Fibroblast of gingiva (primary cell): ENCODE measurements at regions not wholly inside any gene's neighbourhood (a gene's known extent, or its start where the extent isn't known, plus 50 kb on each side); places are given as distances from the start of the nearest gene placed in this dataset.
"Not testable (repeated sequence)": the region's sequence is repeated elsewhere in the genome, so short reads cannot be mapped to it uniquely, and the experiment has no call there.

ENCODE experiments used
- DNase-seq: peaks from one replicate; pipeline ENCODE4 v3.0.0-alpha.2; 2011; ENCODE audit warnings: low read depth

DNA sequence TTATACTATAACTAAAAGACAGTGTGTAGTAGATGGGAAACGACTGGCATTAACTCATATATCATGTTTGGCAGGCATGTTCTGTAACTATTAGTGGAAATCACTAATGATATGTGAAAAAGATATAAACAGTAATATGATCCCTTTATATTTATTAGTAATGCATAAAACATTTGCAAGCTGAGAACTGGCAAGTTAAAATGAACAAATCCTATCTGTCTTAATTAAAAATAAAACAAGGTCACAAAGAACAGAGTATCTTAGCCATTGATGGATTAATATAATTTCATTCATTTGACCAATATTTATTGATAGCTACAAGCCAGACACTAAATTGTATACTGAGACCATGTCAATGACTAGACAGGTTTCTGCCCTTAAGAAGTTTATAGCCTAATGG, 154.5 kb downstream of the CRPPA start:
- no peak for DNase-seq

DNA sequence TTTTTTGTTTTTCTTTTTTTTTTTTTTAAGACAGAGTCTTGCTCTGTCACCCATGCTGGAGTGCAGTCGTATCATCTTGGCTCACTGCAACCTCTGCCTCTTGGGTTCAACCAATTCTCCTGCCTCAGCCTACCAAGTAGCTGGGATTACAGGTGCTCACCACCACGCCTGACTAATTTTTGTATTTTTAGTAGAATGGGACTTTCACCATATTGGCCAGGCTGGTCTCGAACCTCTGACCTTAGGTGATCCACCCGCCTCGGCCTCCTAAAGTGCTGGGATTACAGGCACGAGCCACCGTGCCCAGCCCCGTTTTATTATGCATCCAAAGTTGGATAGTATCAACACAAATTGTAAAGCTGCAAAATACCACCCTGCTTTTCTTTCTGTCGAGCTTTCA, 154.9 kb downstream of the CRPPA start:
- not testable (repeated sequence) for DNase-seq

GRCh38 chr7:16265863-16266458, 155.4 kb downstream of the CRPPA start:
- no peak for DNase-seq

GRCh38 chr7:16264823-16265804, 156.2 kb downstream of the CRPPA start:
- no peak for DNase-seq

DNA sequence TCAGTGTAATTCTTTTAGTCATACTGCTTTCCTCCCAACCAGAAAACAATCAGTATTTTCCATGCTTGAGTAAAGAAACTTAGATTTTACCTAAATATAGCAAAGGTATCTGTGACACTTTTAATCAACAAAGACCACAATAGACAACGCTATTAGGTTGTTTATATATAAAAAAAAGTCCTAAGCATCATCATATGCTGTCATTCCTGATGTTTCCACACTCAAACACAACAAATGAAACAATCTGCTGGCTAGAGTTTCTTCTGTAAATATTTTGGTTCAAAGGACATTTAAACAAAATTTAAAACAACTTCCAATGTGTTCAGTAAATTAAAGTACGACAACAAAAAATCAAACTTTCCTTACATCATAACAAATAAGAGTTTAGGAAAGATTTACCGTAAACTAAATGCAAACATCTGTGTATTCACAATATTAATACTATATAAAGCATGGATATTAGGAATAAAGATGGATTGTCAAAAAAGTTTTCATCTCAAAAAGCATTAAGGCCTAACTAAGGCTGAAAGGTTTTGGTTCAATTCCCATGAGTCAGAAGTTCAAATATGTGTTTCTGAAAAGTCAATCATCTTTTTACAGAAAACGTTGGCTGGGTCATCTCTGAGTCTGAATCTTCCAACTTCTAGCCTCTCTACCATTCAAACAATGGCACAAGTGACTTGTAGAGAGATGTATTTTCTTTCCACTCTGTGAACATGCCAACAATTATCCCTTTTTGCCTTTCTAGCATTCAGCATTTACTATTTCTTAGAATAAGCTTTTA, 157.1 kb downstream of the CRPPA start:
- DNase-seq = peak; percentile 67

GRCh38 chr7:16263377-16263776, 158.0 kb downstream of the CRPPA start:
- DNase-seq = not testable (repeated sequence)

GRCh38 chr7:16261654-16262053, 159.7 kb downstream of the CRPPA start:
- no peak for DNase-seq

GRCh38 chr7:16261100-16261499, 160.2 kb downstream of the CRPPA start:
- no peak for DNase-seq

DNA sequence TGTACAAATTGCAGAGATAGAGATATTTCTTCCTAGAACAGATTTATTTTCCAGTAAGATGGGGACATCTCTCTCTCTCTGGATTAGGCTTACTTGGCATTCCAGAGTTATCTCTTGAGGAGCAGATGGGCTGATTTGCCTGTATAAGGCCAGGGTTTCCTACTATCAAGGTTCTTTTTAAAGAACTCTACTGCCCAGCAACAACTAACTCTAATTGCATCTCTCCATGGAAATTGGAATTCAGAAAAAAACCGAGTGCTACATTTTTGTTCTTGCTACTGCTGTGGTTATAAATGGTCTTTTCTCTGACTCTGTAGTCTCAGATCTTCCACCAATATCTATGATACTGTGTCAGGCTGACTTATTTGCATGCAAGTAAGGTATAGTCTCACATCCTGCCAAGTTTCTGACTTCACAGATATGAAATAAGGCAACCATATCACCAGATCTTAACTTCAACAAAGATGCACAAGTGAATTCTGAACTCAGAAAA, 161.1 kb downstream of the CRPPA start:
- DNase-seq = no peak

DNA sequence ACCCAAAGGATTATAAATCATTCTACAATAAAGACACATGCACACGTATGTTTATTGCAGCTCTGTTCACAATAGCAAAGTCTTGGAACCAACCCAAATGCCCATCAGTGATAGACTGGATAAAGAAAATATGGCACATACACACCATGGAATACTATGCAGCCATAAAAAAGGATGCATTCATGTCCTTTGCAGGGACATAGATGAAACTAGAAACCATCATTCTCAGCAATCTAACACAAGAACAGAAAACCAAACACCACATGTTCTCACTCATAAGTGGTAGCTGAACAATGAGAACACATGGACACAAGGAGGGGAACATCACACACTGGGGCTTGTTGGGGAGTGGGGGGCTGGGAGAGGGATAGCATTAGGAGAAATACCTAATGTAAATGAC, 164.9 kb downstream of the CRPPA start:
- not testable (repeated sequence) for DNase-seq

GRCh38 chr7:16255952-16256351, 165.4 kb downstream of the CRPPA start:
- DNase-seq = not testable (repeated sequence)

DNA sequence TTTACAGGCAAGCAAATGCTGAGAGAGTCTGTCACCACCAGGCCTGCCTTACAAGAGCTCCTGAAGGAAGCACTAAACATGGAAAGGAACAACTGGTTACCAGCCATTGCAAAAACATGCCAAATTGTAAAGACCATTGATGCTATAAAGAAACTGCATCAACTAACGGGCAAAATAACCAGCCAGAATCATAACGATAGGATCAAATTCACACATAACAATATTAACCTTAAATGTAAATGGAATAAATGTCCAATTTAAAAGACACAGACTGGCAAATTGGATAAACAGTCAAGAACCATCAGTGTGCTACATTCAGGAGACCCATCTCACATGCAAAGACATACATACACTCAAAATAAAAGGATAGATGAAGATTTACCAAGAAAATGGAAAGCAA, 170.7 kb downstream of the CRPPA start:
- not testable (repeated sequence) for DNase-seq

DNA sequence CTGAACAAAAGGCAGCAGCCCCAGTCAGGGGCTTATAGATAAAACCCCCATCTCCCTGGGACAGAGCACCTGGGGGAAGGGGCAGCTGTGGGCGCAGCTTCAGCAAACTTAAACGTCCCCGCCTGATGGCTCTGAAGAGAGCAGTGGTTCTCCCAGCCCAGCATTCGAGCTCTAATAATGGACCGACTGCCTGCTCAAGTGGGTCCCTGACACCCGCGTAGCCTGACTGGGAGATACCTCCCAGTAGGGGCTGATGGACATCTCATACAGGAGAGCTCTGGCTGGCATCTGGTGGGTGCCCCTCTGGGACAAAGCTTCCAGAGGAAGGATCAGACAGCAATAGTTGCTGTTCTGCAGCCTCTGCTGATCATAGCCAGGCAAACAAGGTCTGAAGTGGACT, 172.1 kb downstream of the CRPPA start:
- not testable (repeated sequence) for DNase-seq

DNA sequence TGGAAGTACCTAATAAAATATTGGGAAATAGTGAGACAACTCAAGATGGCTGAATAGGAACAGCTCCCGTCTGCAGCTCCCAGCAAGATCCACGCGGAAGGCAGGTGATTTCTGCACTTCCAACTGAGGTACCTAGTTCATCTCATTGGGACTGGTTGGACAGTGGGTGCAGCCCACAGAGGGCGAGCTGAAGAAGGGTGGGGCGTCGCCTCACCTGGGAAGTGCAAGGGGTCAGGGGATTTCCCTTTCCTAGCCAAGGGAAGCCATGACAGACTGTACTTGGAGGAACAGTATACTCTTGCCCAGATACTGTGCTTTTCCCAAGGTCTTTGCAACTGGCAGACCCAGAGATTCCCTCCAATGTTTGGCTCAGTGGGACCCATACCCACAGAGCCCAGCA, 172.8 kb downstream of the CRPPA start:
- DNase-seq = not testable (repeated sequence)

DNA sequence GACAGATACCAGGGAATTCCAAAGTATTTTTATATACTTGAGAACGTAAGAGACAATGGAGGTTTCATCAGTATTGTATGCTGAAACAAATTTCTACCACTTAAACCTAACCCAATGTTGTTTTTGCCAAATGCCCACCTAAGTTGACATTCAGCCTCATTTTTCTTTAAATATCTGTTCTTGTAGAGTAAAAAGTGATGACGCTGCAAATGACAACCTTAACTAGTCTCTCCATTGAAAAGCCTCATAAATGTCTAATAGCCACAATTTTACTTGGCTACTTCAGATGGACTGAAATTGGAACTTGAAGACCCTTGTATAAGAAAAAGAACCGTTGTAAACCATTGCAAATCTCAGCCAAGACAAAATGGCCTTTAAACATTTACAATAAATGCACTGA, 176.9 kb downstream of the CRPPA start:
- DNase-seq = no peak

GRCh38 chr7:16242920-16243319, 178.4 kb downstream of the CRPPA start:
- no peak for DNase-seq

DNA sequence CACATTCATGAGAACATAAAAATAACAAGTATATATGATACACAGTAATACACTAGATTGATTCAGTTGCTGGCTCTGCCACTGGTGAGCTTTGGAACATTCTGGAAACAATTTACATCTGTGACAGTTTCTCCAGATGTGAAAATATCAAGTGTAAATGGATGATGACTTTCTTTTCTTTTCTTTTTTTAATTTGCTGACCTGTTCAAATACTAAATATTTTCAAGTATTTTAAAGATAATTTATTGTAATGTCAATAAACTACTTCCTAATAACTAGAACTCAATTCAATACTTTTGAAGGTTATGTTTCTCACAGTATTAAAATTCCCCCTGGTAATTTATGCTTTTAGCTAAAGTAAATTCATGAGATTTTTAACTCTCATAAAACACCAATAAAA, 180.3 kb downstream of the CRPPA start:
- no peak for DNase-seq

GRCh38 chr7:16236381-16236780, 185.0 kb downstream of the CRPPA start:
- no peak for DNase-seq

- no peak for DNase-seq
Observed at GRCh38 chr7:16235147-16236114, 185.9 kb downstream of the CRPPA start.

DNA sequence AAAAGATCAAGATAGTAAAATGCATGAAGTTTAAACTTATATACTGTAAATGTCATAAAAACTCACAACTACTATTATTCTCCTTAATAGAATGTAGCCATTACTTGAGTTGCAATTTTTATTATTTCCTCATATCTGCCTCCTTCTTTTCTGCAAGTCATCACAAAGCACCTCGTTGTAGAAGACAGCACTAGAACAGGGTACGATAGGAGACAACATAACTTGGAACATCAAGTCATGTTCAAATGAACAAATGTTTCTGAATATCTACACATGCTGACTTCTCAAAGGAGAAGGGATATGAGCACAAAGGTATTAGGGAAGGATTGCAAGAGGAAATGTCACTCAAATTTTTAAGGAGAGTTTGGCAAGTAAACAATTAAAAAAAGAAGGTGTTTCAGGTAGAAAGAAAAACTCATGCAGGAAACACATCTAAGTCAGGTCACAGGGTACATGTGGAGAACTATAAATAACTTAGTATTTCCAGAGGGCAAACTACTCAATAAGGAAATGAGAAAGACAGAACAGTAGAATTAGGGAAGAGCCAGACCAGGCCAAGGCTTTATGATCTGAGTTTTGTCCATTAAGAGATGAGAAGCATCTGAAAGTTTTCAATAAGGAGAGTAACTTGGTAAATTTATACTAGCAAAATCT, 186.7 kb downstream of the CRPPA start:
- no peak for DNase-seq

GRCh38 chr7:16233517-16233916, 187.8 kb downstream of the CRPPA start:
- no peak for DNase-seq
